Adrenal gland (tissue), 5 donors: ENCODE measurements at regions not wholly inside any gene's neighbourhood (a gene's known extent, or its start where the extent isn't known, plus 50 kb on each side); places are given as distances from the start of the nearest gene placed in this dataset.

ENCODE experiments used
- POLR2A ChIP-seq, 2 donors: fragments of 450-650 bp; IDR thresholded peaks; one replicate each; pipeline ENCODE4 v1.6.1; 2017; ENCODE audit warnings: antibody characterized with exemption in 2 of 2, mild to moderate bottlenecking in 2 of 2, moderate library complexity in 1 of 2
- TF ChIP-seq, protein P1 (sequence below), 6 experiments: fragments of 450-650 bp in 4 of 6; fragments of 200-600 bp in 2 of 6; sonication (generic) in 1 of 6; IDR thresholded peaks; 1 replicate in 5 of 6; 2 replicates in 1 of 6; pipeline versions ENCODE4 v1.5.1 to v1.8.0; 2016 to 2021; ENCODE audit warnings: antibody characterized with exemption in 6 of 6, mild to moderate bottlenecking in 2 of 6, moderate library complexity in 1 of 6
- donor health status: DM: no; HTN: no; CAD: no.

DNA sequence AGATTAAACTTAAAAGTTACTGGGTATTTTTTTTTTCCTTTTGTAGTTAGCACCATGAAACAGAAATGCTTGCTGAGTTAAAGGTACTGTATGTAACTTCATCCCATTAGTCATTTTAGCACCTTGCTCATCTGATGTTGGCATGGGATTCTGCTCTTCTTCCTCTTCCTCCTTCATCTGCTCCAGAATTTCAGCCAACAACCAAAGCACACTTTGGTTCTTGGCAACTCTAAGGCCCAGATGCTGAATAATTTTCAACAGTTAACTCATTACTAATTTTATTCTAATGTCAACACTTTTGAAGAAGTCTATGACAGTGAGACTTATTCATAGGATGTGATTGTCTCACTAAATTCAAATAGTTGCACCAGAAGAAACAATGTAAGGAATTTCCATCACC is 359.2 kb downstream of the KCTD12 start:
- TF ChIP-seq, protein P1, sequence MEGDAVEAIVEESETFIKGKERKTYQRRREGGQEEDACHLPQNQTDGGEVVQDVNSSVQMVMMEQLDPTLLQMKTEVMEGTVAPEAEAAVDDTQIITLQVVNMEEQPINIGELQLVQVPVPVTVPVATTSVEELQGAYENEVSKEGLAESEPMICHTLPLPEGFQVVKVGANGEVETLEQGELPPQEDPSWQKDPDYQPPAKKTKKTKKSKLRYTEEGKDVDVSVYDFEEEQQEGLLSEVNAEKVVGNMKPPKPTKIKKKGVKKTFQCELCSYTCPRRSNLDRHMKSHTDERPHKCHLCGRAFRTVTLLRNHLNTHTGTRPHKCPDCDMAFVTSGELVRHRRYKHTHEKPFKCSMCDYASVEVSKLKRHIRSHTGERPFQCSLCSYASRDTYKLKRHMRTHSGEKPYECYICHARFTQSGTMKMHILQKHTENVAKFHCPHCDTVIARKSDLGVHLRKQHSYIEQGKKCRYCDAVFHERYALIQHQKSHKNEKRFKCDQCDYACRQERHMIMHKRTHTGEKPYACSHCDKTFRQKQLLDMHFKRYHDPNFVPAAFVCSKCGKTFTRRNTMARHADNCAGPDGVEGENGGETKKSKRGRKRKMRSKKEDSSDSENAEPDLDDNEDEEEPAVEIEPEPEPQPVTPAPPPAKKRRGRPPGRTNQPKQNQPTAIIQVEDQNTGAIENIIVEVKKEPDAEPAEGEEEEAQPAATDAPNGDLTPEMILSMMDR (IDR thresholded peaks at IDR 0.05): no peak
- no peak for TF ChIP-seq POLR2A (IDR thresholded peaks at IDR 0.05)
